ENCODE measurements at regions not wholly inside any gene's neighbourhood (a gene's known extent, or its start where the extent isn't known, plus 50 kb on each side); places are given as distances from the start of the nearest gene placed in this dataset.
A peak's percentile ranks its signal among the peaks of the same experiment; 100 is the strongest.

DNA sequence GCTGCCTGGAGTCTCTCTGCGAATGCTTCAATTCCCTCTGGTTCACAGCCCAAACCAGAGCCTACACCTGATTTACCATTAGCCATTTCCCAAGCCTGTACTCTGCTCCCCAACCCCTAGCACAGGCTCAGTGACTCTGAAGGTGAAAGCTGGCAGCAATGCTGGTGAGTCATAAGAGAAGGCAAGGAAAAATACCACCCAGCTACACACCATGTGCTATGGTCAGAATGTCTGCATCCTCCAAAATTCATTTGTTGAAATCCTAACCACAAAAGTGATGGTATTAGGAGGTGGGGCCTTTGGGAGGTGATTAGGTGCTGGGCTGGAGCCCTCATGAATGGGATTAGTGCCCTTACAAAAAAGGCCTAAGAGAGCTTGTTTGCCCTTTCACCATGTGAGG, 117.1 kb upstream of the TJP1 start:
- TF ChIP-seq, protein P1, sequence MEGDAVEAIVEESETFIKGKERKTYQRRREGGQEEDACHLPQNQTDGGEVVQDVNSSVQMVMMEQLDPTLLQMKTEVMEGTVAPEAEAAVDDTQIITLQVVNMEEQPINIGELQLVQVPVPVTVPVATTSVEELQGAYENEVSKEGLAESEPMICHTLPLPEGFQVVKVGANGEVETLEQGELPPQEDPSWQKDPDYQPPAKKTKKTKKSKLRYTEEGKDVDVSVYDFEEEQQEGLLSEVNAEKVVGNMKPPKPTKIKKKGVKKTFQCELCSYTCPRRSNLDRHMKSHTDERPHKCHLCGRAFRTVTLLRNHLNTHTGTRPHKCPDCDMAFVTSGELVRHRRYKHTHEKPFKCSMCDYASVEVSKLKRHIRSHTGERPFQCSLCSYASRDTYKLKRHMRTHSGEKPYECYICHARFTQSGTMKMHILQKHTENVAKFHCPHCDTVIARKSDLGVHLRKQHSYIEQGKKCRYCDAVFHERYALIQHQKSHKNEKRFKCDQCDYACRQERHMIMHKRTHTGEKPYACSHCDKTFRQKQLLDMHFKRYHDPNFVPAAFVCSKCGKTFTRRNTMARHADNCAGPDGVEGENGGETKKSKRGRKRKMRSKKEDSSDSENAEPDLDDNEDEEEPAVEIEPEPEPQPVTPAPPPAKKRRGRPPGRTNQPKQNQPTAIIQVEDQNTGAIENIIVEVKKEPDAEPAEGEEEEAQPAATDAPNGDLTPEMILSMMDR (conservative IDR thresholded peaks at IDR 0.05; ENCODE audit: low read depth), result no peak
- ChIA-PET POLR2A (ENCODE audit: low non-redundant PET) (no interaction called here), CTCF (no interaction called here)
- DNase-seq (ENCODE audit: low spot score), result peak; percentile 68
- peak overlapping the region; percentile 71 for H3K27ac ChIP-seq

DNA sequence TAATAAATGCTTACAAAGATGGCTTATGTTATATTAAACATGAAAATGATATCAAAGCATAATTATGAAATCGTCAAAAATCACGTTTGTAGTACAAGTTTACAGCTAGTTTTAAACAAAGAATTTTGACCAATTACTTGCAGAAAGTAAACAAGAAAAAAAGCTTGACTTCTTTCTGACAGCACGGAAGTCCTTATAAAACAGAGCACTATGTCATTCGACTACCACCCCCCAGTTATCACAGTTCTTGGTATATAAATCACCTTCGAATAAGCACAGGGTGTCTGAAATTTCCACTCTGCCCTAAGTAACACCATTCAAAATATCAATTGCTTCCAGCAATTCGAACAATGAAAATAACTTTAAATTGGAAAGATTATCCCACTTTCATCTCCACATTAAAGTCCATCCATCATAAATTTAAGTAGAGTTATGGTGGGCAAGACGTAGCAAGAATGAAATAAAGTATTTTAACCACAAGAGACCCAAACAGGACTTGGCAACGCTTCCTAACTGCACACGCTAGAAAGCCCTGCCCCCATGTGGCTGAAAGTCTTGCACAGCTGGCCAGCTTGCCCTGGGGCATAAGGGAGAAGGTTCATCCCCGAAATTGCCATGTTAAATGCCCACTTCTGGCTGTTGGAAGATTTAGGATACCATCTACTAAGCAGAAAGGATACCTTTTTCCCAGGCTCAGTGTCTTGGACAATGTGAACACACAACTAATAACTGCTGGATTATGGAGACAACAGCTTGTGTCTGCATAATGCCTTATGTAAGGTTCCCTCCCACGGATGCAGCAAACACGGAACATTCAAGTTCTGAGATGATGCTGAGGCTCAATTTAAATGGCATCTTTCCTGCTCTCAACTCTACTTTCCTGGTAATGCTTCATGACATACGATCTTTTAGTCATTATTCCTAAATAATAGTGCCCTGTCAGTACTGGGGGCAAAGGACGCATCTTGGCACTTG, 116.4 kb upstream of the TJP1 start:
- TF ChIP-seq, protein P1 (conservative IDR thresholded peaks at IDR 0.05; ENCODE audit: low read depth), result no peak; the same call in 1 of the 2 replicates
- peak overlapping the region; percentile 71 for H3K27ac ChIP-seq
- ChIA-PET CTCF (no interaction called here), POLR2A (ENCODE audit: low non-redundant PET) (no interaction called here)
- no peak for DNase-seq (ENCODE audit: low spot score)

DNA sequence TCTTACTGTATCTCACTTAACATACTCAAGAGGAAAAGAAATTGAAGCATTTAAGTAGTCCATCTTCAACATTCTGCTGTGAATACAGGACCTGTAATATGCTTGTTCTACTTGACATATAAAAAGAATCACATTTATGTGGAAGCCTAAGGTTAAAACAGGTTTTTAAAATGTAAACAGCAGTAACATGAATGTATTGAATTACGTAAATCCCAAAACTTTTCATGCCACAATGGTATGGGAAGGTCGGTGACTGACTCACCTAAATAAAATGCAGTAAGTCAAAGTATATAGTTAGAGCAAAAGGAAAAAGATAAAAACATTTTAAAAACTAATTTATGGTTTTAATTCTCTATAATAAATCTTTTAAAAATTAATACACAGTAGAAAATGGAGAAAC, 115.7 kb upstream of the TJP1 start:
- CTCF ChIA-PET, result interaction anchor here (0.6 kb wide), 1 partner anchor 1007 kb away, joined by 3 read pairs; no protein-coding TSS in a partner anchor
- no peak overlapping the region for H3K27ac ChIP-seq
- TF ChIP-seq, protein P1 (conservative IDR thresholded peaks at IDR 0.05; ENCODE audit: low read depth), result no peak
- POLR2A ChIA-PET (ENCODE audit: low non-redundant PET), result no interaction called here
- DNase-seq (ENCODE audit: low spot score), result peak; percentile 77

DNA sequence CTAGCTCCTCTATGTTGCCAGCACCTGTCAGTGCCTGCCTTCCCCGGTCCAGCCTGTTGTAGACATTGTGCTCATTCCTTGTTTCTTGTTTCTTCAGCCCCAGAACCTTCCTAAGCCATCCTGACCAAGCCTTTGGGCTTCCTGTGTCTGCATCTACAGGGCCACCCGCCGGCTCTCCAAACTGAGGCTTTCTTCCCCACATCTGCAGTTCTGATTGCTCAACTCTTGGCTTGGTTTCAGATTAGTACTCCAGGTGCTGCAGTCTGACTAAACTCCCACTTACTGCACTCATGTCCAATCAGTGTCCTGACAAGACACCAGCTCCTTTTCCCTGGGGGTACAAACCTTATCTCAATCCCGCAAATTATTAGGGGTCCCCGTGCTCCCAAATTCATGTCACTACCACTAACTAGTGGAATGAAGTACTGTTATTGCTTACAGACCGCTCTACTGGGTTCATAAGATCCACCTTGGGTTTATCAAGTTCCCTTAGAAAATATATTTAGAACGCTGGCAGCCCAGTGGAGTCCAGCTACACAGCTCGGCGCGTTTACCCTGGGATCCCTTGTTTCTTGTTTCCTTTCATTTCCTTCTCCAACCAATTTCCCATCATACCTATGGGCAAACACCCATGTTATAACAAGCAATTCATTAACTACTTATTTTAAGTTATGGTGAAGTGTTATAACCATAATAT, 114.2 kb upstream of the TJP1 start:
- CTCF ChIA-PET, result no interaction called here
- H3K27ac ChIP-seq, result peak overlapping the region; percentile 81
- TF ChIP-seq, protein P1 (conservative IDR thresholded peaks at IDR 0.05; ENCODE audit: low read depth), result no peak
- POLR2A ChIA-PET (ENCODE audit: low non-redundant PET), result no interaction called here
- peak; percentile 75 for DNase-seq (ENCODE audit: low spot score)

DNA sequence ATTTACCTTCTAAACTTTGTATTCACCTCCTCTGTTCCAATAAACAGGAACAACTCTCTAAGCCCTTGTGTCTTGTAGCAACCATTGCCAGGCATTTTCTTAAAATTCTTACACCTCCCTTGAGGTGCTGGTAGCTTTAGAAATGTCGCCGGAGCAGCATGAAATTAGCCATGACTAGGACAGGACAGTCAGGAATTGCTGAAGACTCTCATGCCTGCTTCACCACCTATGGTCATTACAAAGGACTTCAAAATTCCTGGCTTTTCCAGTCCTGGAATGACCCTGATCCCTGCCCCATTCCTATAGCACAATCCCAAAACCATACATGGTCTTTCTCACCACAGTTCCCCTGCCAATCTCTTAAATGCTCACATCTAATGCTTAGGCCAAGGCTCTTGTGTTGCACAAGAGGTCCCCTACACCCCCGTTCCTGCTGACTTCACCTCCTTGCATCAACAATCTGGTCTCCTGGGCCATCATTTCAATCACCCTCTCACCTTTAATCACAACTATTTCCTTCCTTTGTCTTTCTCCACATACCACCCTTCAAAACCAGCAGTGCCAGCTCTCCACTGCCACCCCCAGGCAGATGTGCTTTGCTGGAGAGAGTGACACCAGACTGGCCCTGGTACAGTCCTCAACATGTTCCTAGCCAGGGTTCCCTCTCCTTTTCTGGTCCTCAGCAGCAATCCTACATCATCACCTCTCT, 113.2 kb upstream of the TJP1 start:
- no peak for DNase-seq (ENCODE audit: low spot score)
- TF ChIP-seq, protein P1 (conservative IDR thresholded peaks at IDR 0.05; ENCODE audit: low read depth), result no peak
- peak overlapping the region; percentile 81 for H3K27ac ChIP-seq
- POLR2A ChIA-PET (ENCODE audit: low non-redundant PET), result no interaction called here
- CTCF ChIA-PET, result interaction anchor here (0.6 kb wide), 1 partner anchor 126 kb away, joined by 3 read pairs; no protein-coding TSS in a partner anchor

DNA sequence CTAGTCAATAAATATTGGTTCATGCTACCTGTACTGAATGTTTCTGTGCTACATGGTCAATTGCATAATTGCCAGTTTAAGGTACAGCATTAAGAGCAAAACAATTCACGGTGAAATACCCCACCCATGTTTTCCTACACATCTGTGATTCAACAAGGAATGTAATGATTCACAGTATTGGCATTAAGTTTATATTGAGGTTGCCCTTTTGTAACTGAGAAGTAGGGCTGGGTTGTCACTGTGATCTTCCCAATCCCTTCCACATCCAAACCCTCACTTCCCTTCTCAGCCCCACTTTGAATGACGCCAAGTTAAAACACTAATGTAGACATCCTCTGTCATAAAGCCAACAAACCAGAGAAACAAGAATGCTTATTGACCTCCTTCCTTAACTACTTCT, 112.0 kb upstream of the TJP1 start:
- CTCF ChIA-PET, result no interaction called here
- no peak overlapping the region for H3K27ac ChIP-seq

More for the DNA sequence above, 112.0 kb upstream of the TJP1 start:
- TF ChIP-seq, protein P1 (conservative IDR thresholded peaks at IDR 0.05; ENCODE audit: low read depth), result no peak
- POLR2A ChIA-PET (ENCODE audit: low non-redundant PET), result no interaction called here
- peak; percentile 80 for DNase-seq (ENCODE audit: low spot score)
